ENCODE measurements at regions not wholly inside any gene's neighbourhood (a gene's known extent, or its start where the extent isn't known, plus 50 kb on each side); places are given as distances from the start of the nearest gene placed in this dataset.

DNA sequence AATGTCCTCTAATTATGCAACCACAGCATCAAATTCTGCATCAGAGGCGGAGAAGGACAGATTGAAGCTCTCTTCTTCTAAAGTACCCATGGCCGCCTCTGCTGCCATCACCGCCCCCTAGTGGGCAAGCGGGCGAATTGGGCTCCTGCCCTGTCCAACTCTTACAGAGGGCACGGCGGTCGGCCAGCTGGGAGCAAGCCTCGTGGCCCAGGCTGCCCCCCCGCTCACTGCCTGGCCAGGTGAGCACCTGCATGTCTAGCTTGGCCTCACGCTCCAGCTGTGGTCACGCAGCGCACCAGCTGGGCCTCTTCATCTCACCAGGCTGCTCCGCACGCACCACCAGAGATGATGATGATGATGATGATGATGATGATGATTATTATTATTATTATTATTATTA is 146.1 kb upstream of the TOM1L1 start:
- TF ChIP-seq, protein P1, sequence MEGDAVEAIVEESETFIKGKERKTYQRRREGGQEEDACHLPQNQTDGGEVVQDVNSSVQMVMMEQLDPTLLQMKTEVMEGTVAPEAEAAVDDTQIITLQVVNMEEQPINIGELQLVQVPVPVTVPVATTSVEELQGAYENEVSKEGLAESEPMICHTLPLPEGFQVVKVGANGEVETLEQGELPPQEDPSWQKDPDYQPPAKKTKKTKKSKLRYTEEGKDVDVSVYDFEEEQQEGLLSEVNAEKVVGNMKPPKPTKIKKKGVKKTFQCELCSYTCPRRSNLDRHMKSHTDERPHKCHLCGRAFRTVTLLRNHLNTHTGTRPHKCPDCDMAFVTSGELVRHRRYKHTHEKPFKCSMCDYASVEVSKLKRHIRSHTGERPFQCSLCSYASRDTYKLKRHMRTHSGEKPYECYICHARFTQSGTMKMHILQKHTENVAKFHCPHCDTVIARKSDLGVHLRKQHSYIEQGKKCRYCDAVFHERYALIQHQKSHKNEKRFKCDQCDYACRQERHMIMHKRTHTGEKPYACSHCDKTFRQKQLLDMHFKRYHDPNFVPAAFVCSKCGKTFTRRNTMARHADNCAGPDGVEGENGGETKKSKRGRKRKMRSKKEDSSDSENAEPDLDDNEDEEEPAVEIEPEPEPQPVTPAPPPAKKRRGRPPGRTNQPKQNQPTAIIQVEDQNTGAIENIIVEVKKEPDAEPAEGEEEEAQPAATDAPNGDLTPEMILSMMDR (conservative IDR thresholded peaks at IDR 0.05; ENCODE audit: low read length), result no peak
- no peak overlapping the region for H3K4me3 ChIP-seq (ENCODE audit: low read length)
- no peak for DNase-seq (ENCODE audit: low read depth)

DNA sequence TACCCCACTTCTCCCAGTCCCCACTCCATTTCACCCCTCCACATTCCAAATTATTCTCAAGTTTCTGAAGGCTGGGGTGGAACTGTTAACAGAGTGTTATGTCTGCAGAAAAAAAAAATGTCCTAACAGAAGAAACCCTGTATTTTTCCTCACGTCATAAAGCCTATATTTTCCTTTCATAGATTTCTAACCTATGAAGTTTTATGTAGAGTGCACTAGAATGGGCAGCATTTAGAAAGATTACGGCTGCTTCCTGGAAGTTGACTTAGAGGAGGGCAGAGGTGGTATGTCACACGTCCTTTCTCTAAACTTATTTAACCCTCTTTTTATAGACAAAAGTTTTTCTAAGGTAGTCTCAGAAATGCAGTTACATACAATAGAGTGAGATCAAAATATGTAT is 139.8 kb upstream of the TOM1L1 start:
- TF ChIP-seq, protein P1 (conservative IDR thresholded peaks at IDR 0.05; ENCODE audit: low read length), result no peak
- DNase-seq (ENCODE audit: low read depth), result no peak
- no peak overlapping the region for H3K4me3 ChIP-seq (ENCODE audit: low read length)

DNA sequence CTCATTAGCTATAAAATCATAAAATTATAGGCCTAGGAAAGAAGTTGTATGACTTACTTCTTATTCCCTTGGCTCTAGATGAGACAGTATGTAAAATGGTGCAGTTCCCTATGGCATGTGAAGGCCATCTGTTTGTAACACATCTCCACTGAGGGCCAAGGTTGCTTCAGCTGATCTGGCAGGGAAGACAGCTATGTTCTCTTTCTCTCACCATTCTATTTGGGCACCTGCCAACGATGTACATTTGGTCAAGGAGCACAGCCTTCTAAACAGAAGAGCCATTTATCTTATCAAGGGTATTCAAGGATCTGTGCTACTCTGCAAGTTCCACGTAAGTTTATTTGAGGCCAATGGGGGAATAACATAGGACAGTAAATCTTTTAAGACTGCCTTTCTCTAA is 129.8 kb upstream of the TOM1L1 start:
- no peak overlapping the region for H3K4me3 ChIP-seq (ENCODE audit: low read length)
- no peak for DNase-seq (ENCODE audit: low read depth)
- TF ChIP-seq, protein P1 (conservative IDR thresholded peaks at IDR 0.05; ENCODE audit: low read length), result no peak

DNA sequence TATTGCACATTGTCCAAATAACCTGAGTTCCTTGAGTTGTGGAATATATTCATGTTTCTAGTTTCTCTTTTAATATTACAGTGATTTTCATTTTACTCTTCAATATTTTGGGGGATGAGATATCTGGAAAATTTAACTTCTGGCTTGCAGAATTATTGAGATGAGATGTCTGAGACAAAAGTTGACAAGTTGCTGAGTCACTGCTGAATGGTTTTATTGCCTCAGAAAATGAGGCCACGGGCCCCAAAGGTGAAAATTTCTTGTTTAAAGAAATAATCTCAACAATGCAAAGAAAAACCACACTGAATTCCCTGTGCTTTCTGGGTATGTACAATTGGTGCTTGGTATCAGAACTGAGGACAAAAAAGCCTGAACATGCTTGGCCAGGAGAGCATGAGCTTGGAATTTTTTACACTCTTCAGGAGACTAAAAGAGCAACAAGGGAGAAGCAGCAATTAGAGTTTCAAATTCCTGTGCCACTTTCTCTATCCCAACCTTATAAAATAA is 129.2 kb upstream of the TOM1L1 start:
- TF ChIP-seq, protein P1 (conservative IDR thresholded peaks at IDR 0.05; ENCODE audit: low read length), result no peak
- no peak for DNase-seq (ENCODE audit: low read depth)

GRCh38 chr17:54780238-54780637 is 120.4 kb upstream of the TOM1L1 start:
- no peak overlapping the region for H3K4me3 ChIP-seq (ENCODE audit: low read length)
- no peak for DNase-seq (ENCODE audit: low read depth)
- TF ChIP-seq, protein P1 (conservative IDR thresholded peaks at IDR 0.05; ENCODE audit: low read length), result no peak

More for the DNA sequence above, 129.2 kb upstream of the TOM1L1 start:
- no peak overlapping the region for H3K4me3 ChIP-seq (ENCODE audit: low read length)

- TF ChIP-seq, protein P1 (conservative IDR thresholded peaks at IDR 0.05; ENCODE audit: low read length), result no peak
Measured at GRCh38 chr17:54781389-54781788, 119.3 kb upstream of the TOM1L1 start.

DNA sequence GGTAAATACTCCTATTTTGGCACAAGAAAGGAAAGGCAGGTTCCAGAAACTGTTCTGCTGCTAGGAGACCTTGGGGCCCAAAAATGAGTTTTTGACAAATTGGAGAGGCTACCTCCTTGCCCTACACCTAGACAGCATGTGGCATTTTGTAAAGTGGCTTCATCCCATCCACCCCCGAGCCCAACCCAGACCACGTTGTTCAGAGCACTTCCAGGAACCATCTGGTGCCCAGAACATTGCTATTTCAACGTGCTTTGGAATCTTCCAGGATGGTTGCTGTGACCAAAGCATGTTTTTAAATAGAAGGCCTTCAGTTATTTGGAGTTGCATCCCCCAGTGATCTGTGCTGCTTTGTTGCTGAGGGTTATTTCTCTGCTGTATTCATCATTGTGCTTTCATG is 116.3 kb upstream of the TOM1L1 start:
- no peak for DNase-seq (ENCODE audit: low read depth)
- no peak overlapping the region for H3K4me3 ChIP-seq (ENCODE audit: low read length)
- TF ChIP-seq, protein P1 (conservative IDR thresholded peaks at IDR 0.05; ENCODE audit: low read length), result no peak

More at GRCh38 chr17:54781389-54781788, 119.3 kb upstream of the TOM1L1 start:
- H3K4me3 ChIP-seq (ENCODE audit: low read length), result no peak overlapping the region
- DNase-seq (ENCODE audit: low read depth), result no peak

Data from AG10803 (cell line).